ENCODE measurements at regions not wholly inside any gene's neighbourhood (a gene's known extent, or its start where the extent isn't known, plus 50 kb on each side); places are given as distances from the start of the nearest gene placed in this dataset.

- DNase-seq: no peak
- no peaks in the 10 kb centered on the region; the same call in 1 of the 2 replicates for H3K36me3 ChIP-seq (ENCODE audit: low read depth, low read length)
- H3K4me3 ChIP-seq (ENCODE audit: low read length): no peak overlapping the region
- H3K4me2 ChIP-seq (ENCODE audit: low read length): no peak overlapping the region
- no peak overlapping the region for H3K27ac ChIP-seq (ENCODE audit: low read length)
- peaks cover 4% of the 10 kb centered on the region for H3F3A ChIP-seq (ENCODE audit: low read length, unreplicated experiment)
- no peak overlapping the region for H3K9ac ChIP-seq (ENCODE audit: low read length)
- ChIA-PET CTCF (no interaction called here), POLR2A (ENCODE audit: unreplicated experiment) (no interaction called here)
- H2AFZ ChIP-seq (ENCODE audit: low read length): no peak overlapping the region
- no peak for TF ChIP-seq CTCF (conservative IDR thresholded peaks at IDR 0.05; ENCODE audit: low read depth, low read length)
- H3K9me2 ChIP-seq (replicated peaks; ENCODE audit: low read length): no peaks in the 10 kb centered on the region
- H3K4me1 ChIP-seq (ENCODE audit: insufficient read depth, low read length): peaks cover 45% of the 10 kb centered on the region
- H3K9me3 ChIP-seq (ENCODE audit: low read length): no peaks in the 10 kb centered on the region
- ATAC-seq: no peak
- H4K20me1 ChIP-seq (ENCODE audit: low read length): no peaks in the 10 kb centered on the region
- BruUV-seq (replicated peaks): no TSS peak
- no peaks in the 10 kb centered on the region for H3K27me3 ChIP-seq (ENCODE audit: low read length)
- intact Hi-C loops (cut with micrococcal nuclease): loop anchor here (2.0 to 10.0 kb wide), 3 partner anchors 36 to 313 kb away; no protein-coding TSS in a partner anchor
- no peaks in the 10 kb centered on the region for H3K79me2 ChIP-seq (ENCODE audit: low read length)
Measured at GRCh38 chr2:220191737-220192136, 564.3 kb downstream of the SLC4A3 start.

- Histone ChIP-seq H2AFZ (ENCODE audit: low read length) (0 out of 2 replicates have a peak overlapping the region, but pooled peaks have one; percentile 31), H3K4me1 (ENCODE audit: insufficient read depth, low read length) (peaks cover 41% of the 10 kb centered on the region), H3K27ac (ENCODE audit: low read length) (peak overlapping the region; percentile 96), H3K27me3 (ENCODE audit: low read length) (no peaks in the 10 kb centered on the region), H3F3A (ENCODE audit: low read length, unreplicated experiment) (no peaks in the 10 kb centered on the region), H3K4me3 (ENCODE audit: low read length) (no peak overlapping the region), H3K36me3 (ENCODE audit: low read depth, low read length) (no peaks in the 10 kb centered on the region; the same call in 1 of the 2 replicates), H3K9me2 (replicated peaks; ENCODE audit: low read length) (no peaks in the 10 kb centered on the region), H3K9ac (ENCODE audit: low read length) (peak overlapping the region; percentile 65), H4K20me1 (ENCODE audit: low read length) (no peaks in the 10 kb centered on the region), H3K79me2 (ENCODE audit: low read length) (no peaks in the 10 kb centered on the region), H3K4me2 (ENCODE audit: low read length) (peak overlapping the region; percentile 57), H3K9me3 (ENCODE audit: low read length) (peaks cover 4% of the 10 kb centered on the region; the same call in 1 of the 2 replicates)
- intact Hi-C loops (cut with micrococcal nuclease): loop anchor here (1.0 to 10.0 kb wide), 4 partner anchors 34 to 456 kb away; no protein-coding TSS in a partner anchor
- no TSS peak for BruUV-seq (replicated peaks)
- peak; percentile 98 for DNase-seq
- POLR2A ChIA-PET (ENCODE audit: unreplicated experiment): no interaction called here
- ATAC-seq: peak; percentile 86
- CTCF ChIA-PET: interaction anchor here (0.6 kb wide), 1 partner anchor 124 kb away, joined by 3 read pairs; no protein-coding TSS in a partner anchor
- TF ChIP-seq CTCF (conservative IDR thresholded peaks at IDR 0.05; ENCODE audit: low read depth, low read length) (peak; percentile 51), EZH2 (IDR thresholded peaks at IDR 0.05; ENCODE audit: low read length, unreplicated experiment) (no peak), EZH2phosphoT487 (IDR thresholded peaks at IDR 0.05; ENCODE audit: borderline replicate concordance, low read length) (no peak)
Measured at GRCh38 chr2:220192994-220193753, 565.7 kb downstream of the SLC4A3 start.
